Loucy (cell line): ENCODE measurements at regions not wholly inside any gene's neighbourhood (a gene's known extent, or its start where the extent isn't known, plus 50 kb on each side); places are given as distances from the start of the nearest gene placed in this dataset.

ENCODE experiments used
- EZH2phosphoT487 ChIP-seq: fragments of 200-600 bp; IDR thresholded peaks from 2 replicates; pipeline ENCODE4 v1.6.1; 2018; ENCODE audit warnings: antibody characterized with exemption, mild to moderate bottlenecking, moderate library complexity, borderline replicate concordance
- TF ChIP-seq, protein P1 (sequence below): fragments of 200-600 bp; sonication (generic); conservative IDR thresholded peaks from 2 replicates; pipeline ENCODE4 v1.5.1; 2014; ENCODE audit warnings: mild to moderate bottlenecking, antibody characterized with exemption, low read length

DNA sequence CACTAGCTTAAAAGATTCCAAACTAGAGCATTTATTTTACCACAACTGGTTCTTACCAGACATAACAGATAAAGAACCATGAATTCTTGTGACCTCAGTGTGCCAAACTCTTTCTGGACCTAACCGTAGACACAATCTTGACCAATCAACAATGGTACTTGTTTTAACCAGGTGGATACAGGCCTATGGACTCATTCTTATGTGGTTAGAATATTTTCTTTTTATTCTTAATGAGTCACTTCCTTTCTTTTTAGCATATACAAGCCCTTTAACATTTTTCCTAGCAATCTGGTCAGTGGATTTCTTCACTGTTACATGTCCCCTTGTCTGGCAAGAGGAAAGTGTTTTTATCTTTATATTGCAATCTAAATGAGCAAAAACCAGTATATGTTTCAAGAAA lies 792.1 kb upstream of the SPRY2 start:
- TF ChIP-seq, protein P1, sequence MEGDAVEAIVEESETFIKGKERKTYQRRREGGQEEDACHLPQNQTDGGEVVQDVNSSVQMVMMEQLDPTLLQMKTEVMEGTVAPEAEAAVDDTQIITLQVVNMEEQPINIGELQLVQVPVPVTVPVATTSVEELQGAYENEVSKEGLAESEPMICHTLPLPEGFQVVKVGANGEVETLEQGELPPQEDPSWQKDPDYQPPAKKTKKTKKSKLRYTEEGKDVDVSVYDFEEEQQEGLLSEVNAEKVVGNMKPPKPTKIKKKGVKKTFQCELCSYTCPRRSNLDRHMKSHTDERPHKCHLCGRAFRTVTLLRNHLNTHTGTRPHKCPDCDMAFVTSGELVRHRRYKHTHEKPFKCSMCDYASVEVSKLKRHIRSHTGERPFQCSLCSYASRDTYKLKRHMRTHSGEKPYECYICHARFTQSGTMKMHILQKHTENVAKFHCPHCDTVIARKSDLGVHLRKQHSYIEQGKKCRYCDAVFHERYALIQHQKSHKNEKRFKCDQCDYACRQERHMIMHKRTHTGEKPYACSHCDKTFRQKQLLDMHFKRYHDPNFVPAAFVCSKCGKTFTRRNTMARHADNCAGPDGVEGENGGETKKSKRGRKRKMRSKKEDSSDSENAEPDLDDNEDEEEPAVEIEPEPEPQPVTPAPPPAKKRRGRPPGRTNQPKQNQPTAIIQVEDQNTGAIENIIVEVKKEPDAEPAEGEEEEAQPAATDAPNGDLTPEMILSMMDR, result no peak
- no peak for TF ChIP-seq EZH2phosphoT487
